NOMO-1 treated with DMSO at 0.1 percent for 48 hours (cell line): ENCODE measurements at regions not wholly inside any gene's neighbourhood (a gene's known extent, or its start where the extent isn't known, plus 50 kb on each side); places are given as distances from the start of the nearest gene placed in this dataset.

Experiments
- DNase-seq: peaks from one replicate; lab custom pipeline; 2025; ENCODE audit not compliant: unreplicated experiment; lab: John Stamatoyannopoulos, UW

DNA sequence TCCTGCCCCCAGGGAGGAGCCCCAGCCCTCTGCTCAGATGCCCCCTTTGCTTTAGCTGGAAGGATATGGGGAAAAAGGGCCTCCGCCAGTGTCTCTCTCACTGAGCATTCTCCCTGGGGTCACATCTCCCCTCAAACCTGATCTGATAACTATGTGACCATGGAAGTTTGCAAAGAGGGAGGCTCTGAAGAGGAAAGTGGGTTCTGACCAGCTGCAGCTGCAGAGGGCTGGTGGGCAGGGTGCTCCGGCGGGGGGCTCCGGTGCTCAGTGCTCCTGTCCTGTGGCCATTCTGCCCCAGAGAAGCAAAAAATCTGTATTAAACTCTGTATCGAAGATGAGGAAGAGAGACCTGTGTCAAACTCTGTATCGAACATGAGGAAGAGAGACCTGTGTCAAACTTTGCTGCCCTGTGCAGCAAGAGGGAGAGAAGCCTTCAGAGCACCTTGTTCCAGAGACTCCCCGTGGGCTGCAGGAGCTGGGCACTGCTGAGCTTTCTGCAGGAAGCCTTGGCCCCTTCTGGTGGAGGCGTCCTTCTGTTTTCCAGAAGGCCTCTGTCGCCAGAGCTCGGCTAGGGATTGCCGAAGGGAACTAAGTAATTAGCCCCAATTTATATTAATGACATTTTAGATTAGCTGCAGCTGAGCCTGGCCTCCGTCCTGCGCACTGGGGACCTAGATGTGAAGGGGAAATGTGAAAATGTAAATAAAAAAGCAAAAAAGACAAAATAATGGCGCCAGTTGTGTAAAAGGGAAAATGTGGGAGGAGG lies 186.2 kb upstream of the C1orf174 start:
- DNase-seq, result no peak

DNA sequence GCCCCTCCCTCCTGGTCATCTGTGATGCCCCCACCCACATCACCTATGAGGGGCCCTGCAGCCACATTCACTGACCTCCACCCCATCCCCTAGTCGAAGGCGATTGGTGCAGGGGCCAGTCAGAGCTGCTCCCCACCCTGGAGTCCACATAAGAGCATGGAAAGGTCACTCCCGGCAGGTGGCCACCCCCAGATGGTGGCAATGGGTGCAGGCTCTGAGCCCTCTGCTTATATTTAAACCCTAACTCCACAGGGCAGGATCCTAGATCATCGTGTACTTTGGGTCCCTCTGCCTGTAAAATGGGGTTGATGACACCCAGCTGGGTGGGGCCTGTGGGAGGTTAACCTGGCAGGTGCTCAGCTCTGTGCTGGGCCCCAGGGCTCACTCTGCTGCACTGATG lies 186.8 kb upstream of the C1orf174 start:
- DNase-seq, result no peak

DNA sequence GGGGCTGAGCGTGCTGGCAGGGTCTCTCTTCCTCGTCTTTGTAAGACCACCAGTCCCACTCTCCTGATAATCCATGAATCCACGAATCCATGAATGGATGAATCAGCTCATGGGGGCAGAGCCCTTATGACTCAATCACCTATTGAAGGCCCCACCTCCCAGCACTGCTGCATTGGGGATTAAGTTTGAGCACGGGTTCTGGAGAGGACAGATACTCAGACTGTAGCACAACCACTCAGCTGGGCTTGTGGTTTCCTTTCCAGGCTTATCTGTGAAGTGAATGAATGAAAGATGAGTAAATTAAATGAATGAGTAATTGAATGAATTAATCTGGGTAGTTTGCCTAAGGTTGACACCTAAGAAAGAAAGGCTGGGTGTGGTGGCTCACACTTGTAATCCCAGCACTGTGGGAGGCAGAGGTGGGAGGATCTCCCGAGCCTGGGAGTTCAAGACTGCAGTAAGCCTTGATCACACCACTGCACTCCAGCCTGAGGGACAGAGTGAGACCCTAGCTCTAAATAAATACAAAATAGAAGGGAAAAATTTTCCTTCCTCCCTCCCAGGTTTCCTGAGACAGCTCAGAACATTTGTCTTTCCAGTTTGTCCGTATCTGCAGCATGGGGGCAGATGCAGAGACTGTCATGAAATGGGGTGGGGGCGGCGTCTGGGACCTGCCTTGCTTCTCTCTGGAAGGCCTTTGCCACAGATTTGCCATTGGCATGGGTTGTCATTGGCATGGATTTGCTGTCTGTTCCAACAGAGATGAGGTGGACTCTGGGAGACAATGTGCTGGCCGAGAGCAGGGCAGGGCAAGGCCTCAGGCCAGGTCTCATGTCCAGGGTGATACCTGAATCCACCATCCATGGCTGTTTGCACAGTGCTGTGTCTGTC lies 187.7 kb upstream of the C1orf174 start:
- DNase-seq, result no peak

DNA sequence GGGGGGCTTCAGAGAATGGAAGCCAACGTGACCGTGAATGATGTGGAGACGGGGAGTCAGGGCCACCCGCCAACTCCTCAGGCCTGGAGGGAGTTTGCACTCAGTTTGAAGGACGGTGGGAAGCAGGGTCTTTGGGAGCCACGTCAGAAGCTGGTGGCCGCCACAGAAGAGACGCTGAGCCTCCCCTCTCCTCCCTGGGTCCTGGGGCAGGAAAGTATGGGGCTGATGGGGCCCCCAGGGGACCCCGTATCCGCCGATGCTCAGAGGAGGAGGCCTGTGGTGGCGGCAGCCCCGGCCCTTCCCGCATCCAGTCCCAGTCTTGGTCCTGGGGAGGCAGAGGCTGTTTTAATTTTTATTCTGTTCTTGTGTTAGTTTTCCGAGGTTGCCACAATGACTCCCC lies 188.6 kb upstream of the C1orf174 start:
- DNase-seq, result no peak

DNA sequence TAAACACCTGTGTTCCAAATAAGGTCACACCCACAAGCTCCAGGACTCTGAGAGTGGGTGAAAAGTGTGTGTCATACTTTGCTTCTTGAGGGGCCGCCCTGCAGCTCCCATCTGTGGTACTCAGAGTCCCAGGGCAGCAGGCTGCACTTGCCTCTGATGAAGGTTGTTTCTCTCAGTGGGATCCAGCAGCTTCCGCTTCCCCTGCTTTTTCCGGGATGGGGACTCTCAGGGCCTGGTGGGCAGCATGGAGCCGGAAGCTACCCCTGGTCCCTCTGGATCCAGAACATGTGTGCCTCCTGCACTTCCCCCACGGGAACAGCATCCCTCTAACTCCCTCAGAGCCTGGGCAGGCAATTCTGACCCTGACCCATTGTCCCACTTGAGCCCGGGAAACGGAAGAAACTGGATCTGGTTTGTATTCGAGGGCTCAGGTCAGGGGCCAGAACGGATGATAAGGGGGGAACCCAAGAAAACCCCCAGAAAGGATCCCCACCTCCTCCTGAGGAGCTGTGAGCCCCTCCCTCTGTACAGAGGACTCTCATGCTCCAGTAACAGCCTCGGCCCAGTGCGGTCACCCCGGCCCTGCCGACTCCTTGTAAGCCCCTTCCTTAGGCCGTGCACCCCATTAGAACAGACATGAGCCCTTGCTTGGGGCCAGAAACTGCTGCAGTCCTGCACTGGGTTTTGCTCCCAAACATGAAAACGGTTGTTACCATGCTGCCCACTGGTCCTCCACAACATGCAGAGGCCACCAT lies 189.5 kb upstream of the C1orf174 start:
- DNase-seq, result no peak

DNA sequence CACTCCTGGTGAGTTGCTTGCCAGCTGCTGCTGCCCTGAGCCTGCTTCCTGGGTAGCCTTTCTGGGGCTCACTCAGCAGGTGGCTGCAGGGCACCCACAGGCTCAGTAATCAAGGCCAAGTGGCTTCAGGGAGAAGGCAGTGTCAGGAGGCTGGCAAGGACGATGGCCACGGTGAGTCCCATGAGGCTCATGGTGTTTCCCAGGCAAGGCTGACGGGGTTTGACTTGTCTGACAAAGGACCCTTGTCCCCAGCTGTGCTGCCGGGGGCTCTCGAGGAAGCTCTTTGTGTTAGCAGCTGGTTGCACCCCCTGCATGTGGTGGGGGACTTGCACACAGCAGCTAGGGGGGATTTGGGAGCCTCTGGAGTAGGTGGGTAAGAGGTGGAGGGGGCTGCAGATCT lies 190.5 kb upstream of the C1orf174 start:
- DNase-seq, result no peak

DNA sequence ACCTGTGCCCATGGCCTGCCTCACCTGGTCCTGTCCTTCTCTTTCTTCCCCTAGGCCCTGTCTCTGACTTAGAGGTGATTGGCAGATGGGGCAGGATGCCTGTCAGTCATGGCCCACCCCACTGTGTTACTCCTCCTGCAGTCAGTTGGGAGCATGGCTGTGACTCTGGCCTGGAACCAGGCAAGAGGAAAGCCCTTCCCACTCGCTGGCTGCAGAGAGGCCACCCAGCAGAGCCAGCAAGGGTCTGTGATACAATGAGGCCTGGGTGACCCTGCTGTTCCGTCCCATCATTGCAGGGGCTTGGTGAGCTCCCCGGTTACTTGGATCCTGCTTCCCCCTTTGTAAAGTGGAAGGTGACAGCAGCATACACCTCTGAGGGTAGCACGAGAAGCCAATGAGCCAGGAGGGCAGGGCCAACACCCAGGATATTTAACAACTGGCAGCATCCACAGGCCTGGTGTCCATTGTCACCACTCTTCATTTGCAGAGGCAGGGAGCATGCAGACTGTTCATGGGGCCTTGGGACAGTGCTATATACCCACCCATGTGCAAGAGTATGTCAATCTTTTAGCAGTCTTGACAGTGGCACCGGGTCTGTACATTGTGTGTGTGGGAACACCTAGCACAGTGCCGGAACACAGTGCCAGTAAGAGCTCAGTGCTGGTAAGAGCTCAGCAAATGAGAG lies 191.0 kb upstream of the C1orf174 start:
- no peak for DNase-seq

DNA sequence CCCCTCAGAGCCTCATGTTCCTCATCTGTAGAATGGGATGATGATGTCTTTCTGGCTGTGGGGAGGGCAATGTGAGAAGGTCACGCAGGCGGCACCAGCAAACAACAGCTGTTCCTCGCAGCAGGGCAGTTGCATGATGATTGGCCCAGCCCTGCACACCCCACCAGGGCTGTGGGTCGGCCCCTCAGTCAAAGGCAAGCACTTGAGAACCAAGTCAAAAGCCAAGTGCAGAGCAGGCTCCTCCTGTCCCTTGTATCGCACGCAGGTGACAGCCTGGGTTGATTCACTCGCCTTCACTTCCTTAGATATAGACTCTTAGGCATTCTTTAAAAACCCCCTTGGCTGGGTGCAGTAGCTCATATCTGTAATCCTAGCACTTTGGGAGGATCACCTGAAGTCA lies 191.9 kb upstream of the C1orf174 start:
- no peak for DNase-seq

DNA sequence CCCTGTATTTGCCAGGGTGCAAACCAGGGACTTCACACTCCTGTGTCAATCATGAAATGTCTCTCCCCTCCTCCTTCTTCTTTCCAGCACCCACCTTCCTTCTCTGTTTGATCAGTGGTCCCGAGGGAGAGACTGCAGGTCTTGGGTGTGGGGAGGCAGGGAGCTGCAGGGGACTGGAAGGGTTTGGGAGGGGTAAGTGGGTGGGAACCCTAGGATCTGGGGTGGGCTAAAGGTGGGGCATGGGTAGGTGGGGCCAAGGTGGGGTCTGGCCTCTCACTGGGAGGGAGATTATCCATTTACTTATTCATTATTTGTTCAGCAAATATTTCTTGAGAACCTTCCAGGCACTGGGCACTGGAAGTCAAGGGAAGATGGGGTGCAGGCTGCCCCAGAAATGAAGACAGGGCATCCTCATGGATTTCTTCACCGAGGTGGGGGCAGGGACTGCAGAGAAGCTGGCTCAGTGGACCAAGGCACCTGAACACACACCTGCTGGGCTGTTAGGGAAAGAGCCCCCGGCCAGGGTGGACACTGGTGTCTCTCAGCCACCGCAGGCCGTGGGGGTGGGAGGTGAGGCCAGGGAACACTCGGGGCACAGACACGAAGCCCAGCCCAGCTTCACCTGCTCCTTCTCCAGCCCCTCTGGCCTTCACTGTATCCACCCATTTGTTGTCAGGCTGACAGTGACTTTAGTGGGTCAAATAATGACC lies 193.9 kb upstream of the C1orf174 start:
- DNase-seq, result no peak

DNA sequence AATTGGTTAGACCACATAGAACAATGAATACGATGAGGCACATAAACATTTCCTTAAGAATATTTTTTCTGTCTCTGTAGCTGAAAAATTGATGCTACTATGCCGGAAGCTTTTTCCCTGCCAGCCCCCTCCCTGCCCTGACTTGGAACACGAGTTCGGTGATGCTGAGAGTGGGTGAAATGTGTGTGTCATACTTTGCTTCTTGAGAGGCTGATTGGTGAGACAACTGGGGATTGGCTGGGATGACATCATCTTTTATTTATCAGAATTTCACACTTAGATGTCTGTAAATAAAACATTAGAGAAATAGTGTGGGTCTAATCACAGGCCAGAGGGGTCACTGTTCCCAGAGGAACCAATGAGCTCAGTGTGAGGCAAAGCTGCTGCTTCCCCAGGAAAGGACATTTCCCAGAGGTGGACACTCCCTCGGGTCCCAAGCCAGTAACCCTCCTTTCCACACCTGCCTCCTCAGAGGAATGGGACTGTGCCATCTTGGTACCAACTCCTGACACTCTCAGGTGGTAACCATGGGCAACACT lies 195.4 kb upstream of the C1orf174 start:
- no peak for DNase-seq

DNA sequence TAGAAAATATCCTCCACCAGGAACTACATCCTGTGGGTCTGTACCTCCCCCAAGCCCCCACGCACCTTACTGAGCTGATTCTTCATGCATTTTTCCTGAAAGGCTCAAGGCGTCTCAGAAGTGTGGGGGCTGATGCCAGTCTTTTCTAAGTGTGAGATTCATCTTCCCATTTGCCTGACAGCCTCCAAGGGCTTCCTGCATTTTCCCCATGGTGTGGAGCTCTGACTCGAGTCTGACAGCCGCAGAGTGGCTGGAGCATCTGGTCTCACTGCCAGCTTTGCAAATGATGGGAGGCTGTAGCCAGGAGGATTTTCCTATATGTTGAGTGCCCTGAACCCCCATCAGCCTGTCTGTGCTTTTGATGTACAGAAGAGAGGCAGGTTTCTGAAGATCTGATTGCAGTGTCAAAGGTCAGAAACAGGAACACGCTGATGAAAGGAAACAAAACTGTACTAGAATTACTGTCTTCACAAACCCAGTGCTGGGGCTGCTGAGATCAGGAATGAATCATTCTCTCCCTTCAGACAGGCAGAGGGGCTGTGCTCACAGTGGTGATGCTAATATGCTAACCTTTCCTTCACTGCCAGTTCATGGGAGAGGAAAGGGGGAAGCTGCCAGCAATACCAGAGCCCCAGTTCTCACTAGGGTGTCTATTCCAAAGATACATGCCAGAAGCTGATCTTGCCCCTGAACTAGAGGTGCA lies 201.5 kb upstream of the C1orf174 start:
- DNase-seq, result no peak

DNA sequence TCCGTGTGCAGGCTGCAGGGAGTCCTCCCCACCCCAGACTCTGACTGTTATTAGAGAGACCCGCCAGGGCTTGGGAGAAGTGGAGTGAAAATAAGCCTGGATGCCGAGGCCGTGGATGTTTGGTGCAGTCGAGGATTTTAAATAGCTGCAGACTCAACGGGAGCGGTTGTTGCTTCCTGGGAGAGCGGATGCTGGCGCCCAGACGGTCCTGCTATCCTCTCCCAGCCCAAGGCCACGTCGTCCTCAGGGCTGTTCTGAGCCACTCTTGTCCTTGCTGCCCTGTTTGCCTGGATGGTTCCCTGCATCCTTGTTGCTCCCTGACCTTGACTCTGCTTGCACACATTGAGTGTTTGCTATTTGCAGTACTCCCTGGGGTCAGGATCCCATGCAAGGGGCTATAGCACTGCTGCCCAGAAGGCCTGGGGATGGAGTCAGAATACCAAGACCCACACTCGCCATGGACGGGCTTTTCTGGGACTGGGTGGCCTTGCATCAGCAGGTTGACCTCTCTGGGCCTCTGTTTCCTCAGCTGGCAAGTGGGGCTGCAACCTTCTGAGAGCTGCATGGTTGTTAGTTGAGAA lies 205.3 kb upstream of the C1orf174 start:
- DNase-seq, result no peak

DNA sequence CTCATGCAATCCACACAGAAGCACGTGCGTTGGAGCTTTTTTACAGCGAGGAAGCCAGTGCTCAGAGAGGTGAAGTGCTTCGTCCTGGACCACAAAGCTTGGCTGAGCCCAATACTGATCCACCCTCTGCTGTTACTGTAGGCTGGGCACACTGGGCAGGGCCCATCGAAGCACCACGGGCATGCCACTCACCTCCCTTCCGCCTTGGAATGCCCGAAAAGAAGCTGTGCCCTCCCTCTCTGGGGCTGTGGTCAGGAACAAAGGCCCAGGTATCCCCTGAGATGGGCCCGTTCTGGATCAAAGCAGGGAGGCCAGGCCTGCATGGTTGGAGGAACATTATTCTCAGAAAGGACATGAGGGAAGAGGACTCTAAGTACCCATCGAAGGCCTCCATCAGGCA lies 206.7 kb upstream of the C1orf174 start:
- DNase-seq, result no peak

DNA sequence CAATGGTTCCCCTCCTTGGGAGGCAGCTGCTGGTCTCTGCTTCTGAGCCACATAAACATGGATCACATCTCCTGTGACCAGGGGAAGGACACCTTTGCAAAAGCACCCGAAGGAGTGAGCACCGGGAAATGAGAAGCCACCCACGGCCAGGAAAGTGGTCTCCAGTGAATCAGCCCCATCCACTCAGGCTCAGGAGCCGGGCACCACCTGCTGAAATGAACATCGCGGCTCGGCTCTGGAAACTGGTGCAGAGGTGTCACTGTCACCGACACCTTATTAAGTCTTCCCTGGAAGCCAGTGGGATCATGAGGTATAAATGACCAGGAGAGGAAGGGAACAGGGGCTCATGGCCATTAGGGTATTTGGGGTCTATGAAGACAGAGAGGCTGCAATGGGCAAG lies 207.2 kb upstream of the C1orf174 start:
- DNase-seq, result no peak

DNA sequence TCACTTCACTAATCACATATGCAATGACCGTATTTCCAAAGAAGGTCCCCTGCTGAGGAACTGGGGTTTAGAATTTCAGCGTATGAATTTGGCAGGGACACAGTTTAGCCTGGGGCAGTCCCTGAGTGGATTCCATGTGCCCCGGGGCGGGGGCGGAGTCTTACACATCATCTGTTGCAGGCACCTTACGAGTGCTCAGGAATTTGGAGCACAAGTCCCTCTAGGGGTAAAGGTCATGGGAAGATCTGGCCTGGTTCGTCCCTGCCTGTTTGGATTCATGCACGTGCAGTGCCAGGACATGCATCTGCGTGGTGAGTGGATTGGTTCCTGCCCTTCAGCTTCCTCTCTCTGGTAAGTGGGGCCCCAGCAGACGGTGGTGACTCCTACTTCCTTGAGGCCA lies 208.3 kb upstream of the C1orf174 start:
- no peak for DNase-seq

DNA sequence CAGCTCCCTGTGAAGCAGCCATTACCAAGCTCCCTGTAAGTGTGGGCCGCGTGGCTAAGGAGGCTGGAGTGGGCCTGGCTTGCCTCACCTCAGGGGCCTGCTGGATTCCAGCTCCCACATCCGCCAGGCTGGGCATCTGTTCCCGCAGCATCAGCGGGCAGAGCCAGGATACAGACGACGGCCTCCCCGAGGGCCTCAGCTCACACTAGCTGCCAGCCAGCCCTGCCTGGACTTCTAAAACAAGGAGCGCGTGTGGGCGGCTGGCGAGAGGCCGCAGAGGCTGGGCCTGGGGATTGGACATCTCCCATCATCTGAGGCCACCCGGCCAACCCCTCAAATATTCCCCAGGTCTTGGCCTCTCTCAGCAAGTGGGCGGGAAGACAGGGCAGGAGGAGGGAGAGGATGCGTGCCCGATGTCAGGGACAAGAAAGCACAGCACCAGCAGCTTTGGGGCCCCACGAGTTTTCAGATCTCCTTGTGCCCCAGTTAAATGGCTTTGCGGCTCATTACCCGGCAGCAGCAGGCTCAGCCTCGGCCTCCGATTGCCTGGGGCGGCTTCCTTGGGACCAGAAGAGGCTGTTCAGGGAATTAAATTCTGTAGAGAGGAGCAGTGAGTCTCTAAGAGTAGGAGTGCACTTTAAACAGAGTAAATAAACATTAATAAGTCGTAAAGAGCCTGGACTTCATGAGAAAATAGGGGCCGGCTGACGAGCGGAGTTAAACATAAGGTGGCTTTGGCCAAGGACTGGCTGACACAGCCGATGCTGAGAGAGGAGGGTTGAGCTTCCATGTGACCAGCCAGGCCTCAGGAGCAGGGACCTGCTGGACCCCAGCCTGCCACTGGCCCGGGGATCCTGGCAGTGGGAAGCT lies 208.9 kb upstream of the C1orf174 start:
- DNase-seq, result no peak

DNA sequence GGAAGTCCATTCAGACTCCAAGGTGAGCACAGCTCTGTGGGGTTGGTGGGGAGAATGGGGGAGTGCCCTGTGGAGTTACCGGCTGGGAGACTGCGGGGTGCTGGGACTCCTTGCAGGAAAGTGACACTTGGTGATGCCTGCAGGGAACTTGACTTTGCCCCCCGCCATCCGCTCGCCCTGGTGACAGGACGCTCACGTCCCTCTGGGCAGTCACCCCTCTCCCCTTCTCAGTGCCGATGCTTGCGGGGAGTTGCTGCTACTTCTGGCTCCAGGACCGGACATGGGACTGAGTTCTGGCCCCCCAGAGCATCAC lies 209.5 kb upstream of the C1orf174 start:
- no peak for DNase-seq

DNA sequence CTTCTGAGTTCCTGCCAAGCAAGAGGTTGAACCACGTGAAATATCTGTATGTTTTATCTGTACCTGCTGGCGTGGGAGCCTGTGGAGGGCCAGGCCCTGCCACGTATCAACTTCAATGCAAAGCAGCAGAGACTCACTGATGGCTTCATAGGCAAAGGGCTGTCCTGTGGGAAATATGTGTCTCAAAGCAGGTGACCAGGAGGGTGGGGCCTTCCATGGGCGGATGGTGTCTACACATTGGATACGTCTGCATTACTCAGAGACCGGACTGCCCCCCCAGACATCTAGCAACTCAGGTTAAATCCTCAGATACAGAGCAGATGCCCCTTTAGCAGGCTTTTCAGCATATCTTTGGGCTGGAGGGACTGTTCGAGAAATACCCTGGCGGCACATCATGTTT lies 210.8 kb upstream of the C1orf174 start:
- DNase-seq, result no peak
